ENCODE measurements at regions not wholly inside any gene's neighbourhood (a gene's known extent, or its start where the extent isn't known, plus 50 kb on each side); places are given as distances from the start of the nearest gene placed in this dataset.

GRCh38 chr5:57940879-57941278 is 458.3 kb upstream of the ACTBL2 start:
- no peak for TF ChIP-seq CTCF (conservative IDR thresholded peaks at IDR 0.05; ENCODE audit: low read depth, low read length)
- no peak for TF ChIP-seq EZH2phosphoT487 (IDR thresholded peaks at IDR 0.05; ENCODE audit: borderline replicate concordance, low read length)

Data from PC-3 (cell line).